NOMO-1 treated with DMSO at 0.1 percent for 48 hours (cell line): ENCODE measurements at regions not wholly inside any gene's neighbourhood (a gene's known extent, or its start where the extent isn't known, plus 50 kb on each side); places are given as distances from the start of the nearest gene placed in this dataset.

Source experiments
- DNase-seq: peaks from one replicate; lab custom pipeline; 2025; ENCODE audit not compliant: unreplicated experiment; lab: John Stamatoyannopoulos, UW

GRCh38 chr5:158309088-158309807 lies 450.3 kb upstream of the CLINT1 start:
- DNase-seq = no peak

DNA sequence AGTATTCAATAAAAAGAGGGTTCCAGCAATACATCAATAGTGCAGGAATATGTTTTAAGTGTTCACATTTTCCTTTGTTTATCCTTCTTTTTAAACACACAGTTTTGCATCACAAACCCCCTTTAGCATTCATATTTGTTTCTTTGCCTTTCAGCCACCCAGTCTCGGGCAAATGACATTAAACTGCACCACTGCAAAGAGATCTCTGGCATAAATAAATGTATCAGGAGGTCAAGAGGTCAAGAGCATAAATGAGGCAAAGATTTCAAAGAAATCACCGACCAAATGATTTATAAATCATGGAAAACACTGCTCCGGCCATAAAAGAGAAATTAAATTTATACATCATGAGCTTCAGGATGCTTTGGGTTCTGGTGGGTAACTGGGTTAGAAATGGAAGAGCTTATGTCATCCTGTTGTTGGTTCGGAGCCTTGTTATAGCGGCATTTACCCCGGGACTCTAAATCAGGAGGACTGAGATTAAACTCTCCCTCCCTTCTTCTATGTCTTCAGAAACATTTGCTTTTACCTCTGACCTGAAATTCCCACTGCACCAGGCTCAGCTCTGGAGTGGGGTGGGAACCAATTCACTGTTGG lies 449.6 kb upstream of the CLINT1 start:
- no peak for DNase-seq

GRCh38 chr5:158305861-158306260 lies 446.9 kb upstream of the CLINT1 start:
- no peak for DNase-seq

- no peak for DNase-seq
These were observed 445.7 kb upstream of the CLINT1 start for GRCh38 chr5:158304607-158305006.

- no peak for DNase-seq
These were observed 444.9 kb upstream of the CLINT1 start for GRCh38 chr5:158303883-158304282.

DNA sequence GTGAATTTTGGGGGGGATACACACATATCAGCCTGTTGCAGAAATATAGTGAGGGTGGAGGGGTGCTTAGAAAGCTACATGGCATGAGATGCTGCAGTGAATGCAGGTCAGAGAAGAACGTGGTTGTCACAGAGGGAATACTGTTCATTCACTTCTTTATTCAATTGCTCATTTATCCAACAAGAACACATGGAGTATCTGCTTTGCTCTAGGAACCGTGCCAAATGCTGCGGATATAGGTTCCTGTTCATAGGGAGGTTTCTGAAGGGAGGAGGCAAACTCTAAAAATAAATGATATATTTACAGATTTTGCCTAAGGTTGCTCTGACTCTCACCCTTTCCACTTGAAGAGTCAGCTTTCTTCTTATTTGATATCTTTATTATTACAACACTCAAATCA lies 444.3 kb upstream of the CLINT1 start:
- no peak for DNase-seq

GRCh38 chr5:158302029-158302428 lies 443.1 kb upstream of the CLINT1 start:
- no peak for DNase-seq

GRCh38 chr5:158301186-158301585 lies 442.2 kb upstream of the CLINT1 start:
- DNase-seq = no peak

- DNase-seq = no peak
These were observed 441.3 kb upstream of the CLINT1 start for GRCh38 chr5:158300256-158300655.

DNA sequence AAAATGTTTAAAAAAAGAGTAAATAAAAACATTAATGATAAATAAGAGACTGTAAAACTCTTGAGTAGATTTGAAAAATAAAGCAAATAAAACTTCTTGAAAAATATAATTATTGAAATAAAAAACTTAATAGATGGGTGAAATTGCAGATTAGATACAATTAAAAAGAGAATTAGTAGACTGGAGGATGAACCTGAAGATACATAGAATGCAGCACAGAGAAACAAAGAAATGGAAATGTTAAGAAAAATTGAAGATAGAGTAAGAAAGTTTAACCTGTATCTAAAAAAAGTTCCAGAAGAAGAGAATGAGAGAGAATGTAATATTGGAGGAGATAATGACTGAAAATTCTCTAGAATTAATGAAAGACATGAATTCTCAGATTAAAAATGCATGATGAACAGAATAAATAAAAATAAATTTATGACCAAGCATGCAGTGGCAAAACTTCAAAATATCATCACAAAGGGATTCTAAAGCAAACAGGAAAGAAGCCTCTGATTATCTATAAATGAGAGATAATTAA lies 438.1 kb upstream of the CLINT1 start:
- DNase-seq = no peak

DNA sequence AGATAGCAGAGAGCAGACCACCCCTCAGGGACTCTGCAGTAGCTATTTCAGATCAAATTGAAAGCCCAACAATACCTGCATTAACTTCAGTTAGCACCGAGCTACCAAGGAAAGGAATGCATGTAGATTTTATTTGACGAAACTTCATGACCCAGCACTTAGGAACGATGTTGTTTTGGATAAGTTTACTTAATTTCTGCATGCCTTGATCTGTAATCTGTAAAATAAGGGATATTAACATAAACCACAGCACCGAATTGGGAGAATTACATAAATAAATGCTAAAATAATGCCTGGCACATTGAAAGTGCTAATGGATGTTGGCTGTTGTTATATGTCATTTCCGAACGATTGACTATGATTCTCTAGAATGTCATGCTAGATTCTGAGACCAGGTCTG lies 435.8 kb upstream of the CLINT1 start:
- DNase-seq = no peak

GRCh38 chr5:158292981-158293380 lies 434.0 kb upstream of the CLINT1 start:
- no peak for DNase-seq

GRCh38 chr5:158289967-158290366 lies 431.0 kb upstream of the CLINT1 start:
- DNase-seq = no peak

GRCh38 chr5:158288272-158288657 lies 429.3 kb upstream of the CLINT1 start:
- DNase-seq = no peak

DNA sequence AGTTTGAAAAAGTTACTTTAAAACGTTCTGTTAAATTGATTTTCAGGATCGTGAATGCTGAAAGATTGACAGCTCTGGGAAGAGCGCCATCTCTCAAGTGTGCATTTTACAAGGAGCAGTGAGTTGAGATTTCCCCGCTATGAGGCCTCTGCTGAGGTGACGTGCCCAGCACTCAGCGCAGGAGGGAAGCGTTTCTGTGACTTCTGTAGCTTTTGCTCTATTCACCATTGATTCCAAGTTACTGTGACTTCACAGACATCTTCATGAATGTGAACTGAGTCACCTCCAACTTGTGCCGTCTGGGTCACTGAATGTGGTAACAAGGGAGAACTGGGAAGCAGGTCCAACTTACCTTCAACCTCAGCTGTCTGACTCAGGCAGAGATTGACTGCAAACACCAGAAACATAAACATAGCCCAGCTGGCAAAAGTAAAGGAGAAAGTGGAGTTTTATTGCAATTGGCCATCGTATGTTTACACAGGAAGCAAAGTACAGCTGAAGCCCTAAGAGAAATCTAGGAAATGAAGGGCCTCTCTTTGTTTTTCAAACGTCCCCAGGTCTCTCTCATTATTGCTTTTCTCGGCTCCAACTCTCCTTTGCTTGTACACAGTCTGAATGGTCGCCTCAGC lies 428.8 kb upstream of the CLINT1 start:
- no peak for DNase-seq

GRCh38 chr5:158286827-158287226 lies 427.9 kb upstream of the CLINT1 start:
- DNase-seq = no peak

DNA sequence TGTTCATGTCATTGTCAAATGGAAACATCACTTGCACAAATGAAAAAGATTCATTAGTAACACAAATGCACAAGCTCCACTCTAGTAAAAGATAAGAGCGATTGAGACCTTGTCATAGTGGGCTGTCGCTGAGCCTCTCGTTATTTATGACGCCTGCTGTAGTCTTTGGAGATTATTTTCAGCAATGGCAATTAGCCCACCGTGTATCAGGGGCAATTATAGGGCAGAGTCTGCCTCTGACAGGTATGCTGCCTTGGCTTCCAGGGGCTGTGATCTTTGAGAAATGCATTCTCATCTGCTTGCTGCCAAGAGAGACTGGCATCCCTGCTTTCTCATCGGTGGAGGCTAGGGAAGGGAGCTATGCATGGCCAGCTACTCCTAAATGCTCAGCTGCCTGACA lies 426.8 kb upstream of the CLINT1 start:
- DNase-seq = no peak

DNA sequence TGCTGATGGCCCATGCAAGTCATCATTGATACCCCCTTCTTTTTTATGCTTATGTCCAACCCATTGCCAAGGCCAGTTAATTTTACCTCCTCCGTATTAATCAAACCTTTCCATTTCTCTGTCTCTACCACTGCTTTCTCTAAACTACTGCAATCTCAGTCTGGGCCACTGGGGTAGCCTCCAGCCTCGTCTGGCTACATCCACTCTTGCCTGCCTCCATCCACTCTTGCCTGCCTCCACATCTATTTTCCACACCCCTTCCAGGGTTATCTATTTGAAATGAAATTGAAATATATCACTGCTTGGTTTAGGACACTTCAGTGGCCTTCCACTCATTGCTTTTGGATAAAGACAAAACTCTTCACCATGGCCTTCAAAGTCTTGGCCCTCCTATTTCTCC lies 425.3 kb upstream of the CLINT1 start:
- no peak for DNase-seq

DNA sequence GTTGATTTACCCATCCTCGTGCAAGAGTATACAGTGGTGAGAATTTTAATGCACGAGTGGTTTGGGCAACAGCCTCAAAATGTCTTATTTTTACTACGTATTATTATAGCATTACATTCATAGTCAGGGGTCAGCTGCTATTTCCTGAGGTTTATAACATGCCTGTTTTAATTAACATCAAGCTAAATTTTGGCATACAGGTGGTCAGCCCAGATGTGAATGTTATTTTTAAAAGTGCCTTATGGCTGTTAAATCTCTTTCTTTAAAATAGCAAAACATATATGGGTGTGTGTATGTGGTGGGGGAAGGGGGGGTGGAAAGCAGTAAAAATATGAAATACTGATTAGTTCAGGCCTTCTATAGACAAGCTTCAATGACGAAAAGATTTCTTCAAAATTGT lies 424.5 kb upstream of the CLINT1 start:
- DNase-seq = no peak

DNA sequence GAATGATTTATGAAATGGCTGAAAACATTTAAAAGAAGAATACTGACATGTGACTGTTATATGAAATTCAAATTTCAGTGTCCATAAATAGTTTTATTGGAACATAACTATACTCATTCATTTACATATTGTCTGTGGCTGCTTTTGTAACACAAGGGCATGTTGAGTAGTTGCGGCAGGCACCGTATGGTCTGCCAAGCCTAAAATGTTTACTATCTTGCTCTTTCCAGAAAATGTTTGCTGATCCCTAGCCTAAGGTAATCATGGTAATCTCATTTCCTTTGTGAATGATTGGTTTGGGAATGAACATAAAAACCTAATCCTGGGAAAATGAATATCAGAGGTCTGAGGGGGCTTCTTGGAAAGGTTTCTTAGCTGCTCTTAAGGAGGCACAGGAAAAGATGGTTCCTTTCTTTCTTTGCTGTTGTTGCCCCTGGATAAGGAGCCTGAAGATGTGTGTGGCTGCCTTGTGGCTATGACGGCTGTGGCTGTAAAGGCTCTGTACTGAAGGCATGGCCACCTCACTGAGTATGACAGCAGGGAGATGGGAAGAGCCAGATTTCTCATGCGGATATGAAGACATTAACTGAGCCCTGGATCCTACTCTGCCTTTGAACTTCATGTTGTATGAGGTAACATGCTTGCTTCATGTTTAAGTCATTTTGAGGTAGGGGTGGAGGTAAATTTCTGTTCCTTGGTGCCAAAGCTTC lies 419.4 kb upstream of the CLINT1 start:
- DNase-seq = no peak

DNA sequence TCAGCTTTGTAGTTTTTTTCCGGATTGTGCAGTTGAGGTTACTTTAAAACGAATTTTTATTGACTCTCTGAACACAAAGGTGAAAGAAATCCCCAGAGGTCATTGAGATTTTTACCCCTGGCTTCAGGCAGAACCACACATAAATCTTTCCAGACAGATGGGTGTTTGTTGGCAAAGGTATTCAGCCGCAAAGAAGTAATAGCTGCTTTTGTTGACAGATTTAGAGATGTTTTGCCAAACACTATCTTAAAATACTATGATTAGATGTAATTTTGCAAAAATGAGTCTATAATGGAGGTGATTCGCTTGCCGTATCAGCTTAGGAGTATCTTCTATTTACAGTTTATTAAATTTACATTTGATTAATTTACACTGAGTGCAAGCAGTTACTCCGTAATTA lies 418.3 kb upstream of the CLINT1 start:
- no peak for DNase-seq

GRCh38 chr5:158276692-158277091 lies 417.7 kb upstream of the CLINT1 start:
- no peak for DNase-seq
